MM.1S (cell line): ENCODE measurements at regions not wholly inside any gene's neighbourhood (a gene's known extent, or its start where the extent isn't known, plus 50 kb on each side); places are given as distances from the start of the nearest gene placed in this dataset.

Source experiments
- DNase-seq: peaks from one replicate; pipeline ENCODE4 v3.0.0-alpha.2; 2015
- H2AFZ ChIP-seq: fragments of 300-600 bp; sonication (generic); 2 replicates; pipeline ENCODE4 v1.6.0; 2016; ENCODE audit warnings: antibody characterized with exemption, low read length
- H3F3A ChIP-seq: fragments of 300-600 bp; sonication (generic); 2 replicates; pipeline ENCODE4 v1.6.1; 2016; ENCODE audit warnings: mild to moderate bottlenecking, antibody characterized with exemption, low read length, moderate library complexity, mixed read lengths; ENCODE audit not compliant: insufficient read depth
- H3K27ac ChIP-seq: fragments of 300-600 bp; sonication (generic); 2 replicates; pipeline ENCODE4 v1.5.1; 2016; ENCODE audit warnings: mild to moderate bottlenecking, low read length
- H3K27me3 ChIP-seq: fragments of 300-600 bp; sonication (generic); replicated peaks from 2 replicates; pipeline ENCODE4 v1.6.0; 2016; ENCODE audit warnings: low read length; ENCODE audit not compliant: insufficient read depth
- H3K36me3 ChIP-seq: fragments of 300-600 bp; sonication (generic); replicated peaks from 2 replicates; pipeline ENCODE4 v1.6.1; 2016; ENCODE audit warnings: mild to moderate bottlenecking, low read length, mixed read lengths; ENCODE audit not compliant: insufficient read depth
- H3K4me1 ChIP-seq: fragments of 300-600 bp; sonication (generic); 2 replicates; pipeline ENCODE4 v1.6.1; 2016; ENCODE audit warnings: low read length, mixed read lengths
- H3K4me2 ChIP-seq: fragments of 300-600 bp; sonication (generic); 2 replicates; pipeline ENCODE4 v1.6.0; 2016; ENCODE audit warnings: low read depth, low read length
- H3K4me3 ChIP-seq: fragments of 300-600 bp; sonication (generic); 2 replicates; pipeline ENCODE4 v1.5.1; 2016; ENCODE audit warnings: low read length, mixed read lengths
- H3K79me2 ChIP-seq: fragments of 300-600 bp; sonication (generic); 2 replicates; pipeline ENCODE4 v1.6.1; 2016; ENCODE audit warnings: mixed run types, low read length, mixed read lengths
- H3K9ac ChIP-seq: fragments of 300-600 bp; sonication (generic); 2 replicates; pipeline ENCODE4 v1.6.1; 2016; ENCODE audit warnings: low read length, mixed read lengths
- H3K9me2 ChIP-seq: fragments of 300-600 bp; sonication (generic); replicated peaks from 2 replicates; pipeline ENCODE4 v1.6.1; 2016; ENCODE audit warnings: mild to moderate bottlenecking, low read length, mixed read lengths; ENCODE audit not compliant: insufficient read depth
- H3K9me3 ChIP-seq: fragments of 300-600 bp; sonication (generic); replicated peaks from 2 replicates; pipeline ENCODE4 v1.6.1; 2016; ENCODE audit warnings: mild to moderate bottlenecking, low read length, mixed read lengths; ENCODE audit not compliant: insufficient read depth
- H4K20me1 ChIP-seq: fragments of 300-600 bp; sonication (generic); 2 replicates; pipeline ENCODE4 v1.6.1; 2016; ENCODE audit warnings: mild to moderate bottlenecking, low read length, moderate library complexity, mixed read lengths; ENCODE audit not compliant: insufficient read depth
- EZH2 ChIP-seq: fragments of 300-600 bp; sonication (generic); optimal IDR thresholded peaks from 2 replicates; pipeline ENCODE3; 2017; ENCODE audit warnings: low read depth, mild to moderate bottlenecking, antibody characterized with exemption, low read length, mixed read lengths
- EZH2phosphoT487 ChIP-seq: fragments of 300-600 bp; sonication (generic); IDR thresholded peaks from 2 replicates; pipeline ENCODE4 v1.6.1; 2018; ENCODE audit warnings: antibody characterized with exemption, low read length
- TF ChIP-seq, protein P1 (sequence below): fragments of 300-600 bp; sonication (generic); IDR thresholded peaks from 2 replicates; pipeline ENCODE4 v1.5.1; 2016; ENCODE audit warnings: antibody characterized with exemption, low read length, mixed read lengths

DNA sequence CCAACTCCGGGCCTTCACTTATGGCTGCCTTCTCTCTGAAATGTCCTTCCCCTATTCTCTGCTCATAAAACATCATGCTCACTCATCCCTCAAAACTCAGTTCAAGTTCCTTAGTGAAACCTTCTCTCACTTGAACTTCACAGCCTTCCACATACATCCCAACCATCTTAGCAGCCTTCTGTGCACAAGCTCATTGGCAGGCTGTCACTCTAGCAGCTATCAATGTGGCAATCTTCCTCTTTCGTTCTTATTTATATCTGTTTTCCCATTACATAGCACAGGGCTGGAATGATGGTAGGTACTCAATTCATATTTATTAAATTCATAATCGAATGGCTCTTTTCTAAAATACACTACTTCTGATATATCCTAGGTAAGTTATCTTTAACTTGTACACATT is 66.4 kb upstream of the MCTP2 start:
- H3K27ac ChIP-seq: no peak overlapping the region
- H2AFZ ChIP-seq: no peak overlapping the region
- no peaks in the 10 kb centered on the region for H3K36me3 ChIP-seq
- DNase-seq: no peak
- TF ChIP-seq EZH2phosphoT487 (no peak), EZH2 (no peak)
- TF ChIP-seq, protein P1, sequence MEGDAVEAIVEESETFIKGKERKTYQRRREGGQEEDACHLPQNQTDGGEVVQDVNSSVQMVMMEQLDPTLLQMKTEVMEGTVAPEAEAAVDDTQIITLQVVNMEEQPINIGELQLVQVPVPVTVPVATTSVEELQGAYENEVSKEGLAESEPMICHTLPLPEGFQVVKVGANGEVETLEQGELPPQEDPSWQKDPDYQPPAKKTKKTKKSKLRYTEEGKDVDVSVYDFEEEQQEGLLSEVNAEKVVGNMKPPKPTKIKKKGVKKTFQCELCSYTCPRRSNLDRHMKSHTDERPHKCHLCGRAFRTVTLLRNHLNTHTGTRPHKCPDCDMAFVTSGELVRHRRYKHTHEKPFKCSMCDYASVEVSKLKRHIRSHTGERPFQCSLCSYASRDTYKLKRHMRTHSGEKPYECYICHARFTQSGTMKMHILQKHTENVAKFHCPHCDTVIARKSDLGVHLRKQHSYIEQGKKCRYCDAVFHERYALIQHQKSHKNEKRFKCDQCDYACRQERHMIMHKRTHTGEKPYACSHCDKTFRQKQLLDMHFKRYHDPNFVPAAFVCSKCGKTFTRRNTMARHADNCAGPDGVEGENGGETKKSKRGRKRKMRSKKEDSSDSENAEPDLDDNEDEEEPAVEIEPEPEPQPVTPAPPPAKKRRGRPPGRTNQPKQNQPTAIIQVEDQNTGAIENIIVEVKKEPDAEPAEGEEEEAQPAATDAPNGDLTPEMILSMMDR: no peak
- H3K4me3 ChIP-seq: no peak overlapping the region
- no peaks in the 10 kb centered on the region for H3K4me1 ChIP-seq
- H3K4me2 ChIP-seq: no peak overlapping the region
- H3K9me3 ChIP-seq: no peaks in the 10 kb centered on the region
- H3K27me3 ChIP-seq: no peaks in the 10 kb centered on the region
- H3F3A ChIP-seq: no peaks in the 10 kb centered on the region
- no peak overlapping the region for H3K9ac ChIP-seq
- no peaks in the 10 kb centered on the region for H3K9me2 ChIP-seq
- H3K79me2 ChIP-seq: no peaks in the 10 kb centered on the region
- no peaks in the 10 kb centered on the region for H4K20me1 ChIP-seq

DNA sequence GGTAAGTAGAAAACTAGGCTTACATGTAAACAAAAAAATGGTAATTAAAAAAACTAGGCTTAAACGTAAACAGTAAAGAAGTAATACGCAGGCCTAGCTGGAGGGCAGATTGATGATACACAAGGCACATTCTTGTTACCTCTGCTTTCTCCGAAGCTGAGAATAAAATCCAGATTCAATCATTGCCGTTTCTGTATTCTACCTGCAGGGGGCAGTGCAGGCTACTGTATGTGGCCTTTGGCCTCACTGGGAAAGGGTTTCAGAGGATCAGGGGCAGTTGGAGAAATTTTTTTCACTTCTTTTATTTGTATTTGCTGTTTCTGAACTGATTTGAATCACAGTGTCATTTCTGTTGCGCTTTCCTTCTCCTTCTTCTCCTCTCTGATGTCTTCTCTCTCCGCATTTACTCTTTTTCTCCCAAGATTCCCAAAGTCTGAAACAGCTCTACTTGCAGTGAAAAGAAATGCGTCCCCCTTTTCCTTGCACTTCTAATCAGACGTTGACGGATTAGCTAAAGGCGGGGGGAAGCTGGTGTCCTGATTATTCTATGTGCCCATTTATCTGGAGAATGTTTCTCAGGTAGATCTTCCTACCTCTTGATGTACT is 67.1 kb upstream of the MCTP2 start:
- H3K4me3 ChIP-seq: no peak overlapping the region
- no peak for TF ChIP-seq EZH2phosphoT487
- TF ChIP-seq, protein P1: peak; percentile 89
- H3K9me3 ChIP-seq: no peaks in the 10 kb centered on the region
- no peak overlapping the region for H3K4me2 ChIP-seq
- no peak overlapping the region for H2AFZ ChIP-seq
- H3K27me3 ChIP-seq: no peaks in the 10 kb centered on the region
- no peak overlapping the region for H3K9ac ChIP-seq
- no peaks in the 10 kb centered on the region for H3K79me2 ChIP-seq
- H3K4me1 ChIP-seq: no peaks in the 10 kb centered on the region
- no peaks in the 10 kb centered on the region for H3F3A ChIP-seq
- H3K9me2 ChIP-seq: no peaks in the 10 kb centered on the region
- DNase-seq: peak; percentile 66
- no peaks in the 10 kb centered on the region for H4K20me1 ChIP-seq
- no peak overlapping the region for H3K27ac ChIP-seq
- H3K36me3 ChIP-seq: no peaks in the 10 kb centered on the region

DNA sequence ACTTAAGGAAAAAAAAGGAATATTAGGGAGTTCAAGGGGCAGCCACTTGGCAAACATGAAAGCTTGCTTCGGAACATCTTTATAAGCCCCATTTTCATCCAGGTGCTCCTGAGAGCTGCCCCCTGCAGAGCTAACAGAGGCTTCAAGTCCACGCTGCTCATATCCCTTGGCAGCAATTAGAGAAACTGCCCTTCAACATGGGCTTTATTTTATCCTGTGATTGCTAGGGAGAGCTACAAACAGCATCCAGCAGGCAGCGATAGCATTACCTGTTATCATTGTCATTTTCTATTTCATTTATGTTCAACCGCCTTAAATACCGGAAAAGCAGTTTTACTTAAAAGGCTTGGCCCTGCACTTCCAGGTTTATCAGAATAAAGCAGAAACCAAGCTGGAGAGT is 68.4 kb upstream of the MCTP2 start:
- Histone ChIP-seq H3K36me3 (no peaks in the 10 kb centered on the region), H4K20me1 (no peaks in the 10 kb centered on the region), H3K27ac (no peak overlapping the region), H3F3A (no peaks in the 10 kb centered on the region), H3K4me1 (no peaks in the 10 kb centered on the region), H3K9me2 (no peaks in the 10 kb centered on the region), H3K27me3 (no peaks in the 10 kb centered on the region), H3K9me3 (no peaks in the 10 kb centered on the region), H3K79me2 (no peaks in the 10 kb centered on the region), H3K9ac (no peak overlapping the region), H2AFZ (no peak overlapping the region), H3K4me2 (no peak overlapping the region), H3K4me3 (no peak overlapping the region)
- TF ChIP-seq, protein P1: no peak
- TF ChIP-seq EZH2: no peak
- no peak for DNase-seq
